SK-N-MC (cell line): ENCODE measurements at regions not wholly inside any gene's neighbourhood (a gene's known extent, or its start where the extent isn't known, plus 50 kb on each side); places are given as distances from the start of the nearest gene placed in this dataset.

Source experiments
- EZH2 ChIP-seq: fragments of 200-600 bp; sonication (generic); IDR thresholded peaks from one replicate; pipeline ENCODE4 v1.6.1; 2017; ENCODE audit warnings: antibody characterized with exemption
- POLR2AphosphoS5 ChIP-seq: IDR thresholded peaks from 2 replicates; pipeline ENCODE4 v1.6.1; 2012; ENCODE audit warnings: mild to moderate bottlenecking, low read depth, low read length, borderline replicate concordance

GRCh38 chr11:70715166-70715951 lies 317.0 kb downstream of the CTTN start:
- TF ChIP-seq EZH2 (no peak), POLR2AphosphoS5 (no peak)
